NCI-H345 (cell line): ENCODE measurements at regions not wholly inside any gene's neighbourhood (a gene's known extent, or its start where the extent isn't known, plus 50 kb on each side); places are given as distances from the start of the nearest gene placed in this dataset.
"Not testable (repeated sequence)": the region's sequence is repeated elsewhere in the genome, so short reads cannot be mapped to it uniquely, and the experiment has no call there.

Experiments
- DNase-seq: peaks from one replicate; lab custom pipeline; 2025; lab: John Stamatoyannopoulos, UW

DNA sequence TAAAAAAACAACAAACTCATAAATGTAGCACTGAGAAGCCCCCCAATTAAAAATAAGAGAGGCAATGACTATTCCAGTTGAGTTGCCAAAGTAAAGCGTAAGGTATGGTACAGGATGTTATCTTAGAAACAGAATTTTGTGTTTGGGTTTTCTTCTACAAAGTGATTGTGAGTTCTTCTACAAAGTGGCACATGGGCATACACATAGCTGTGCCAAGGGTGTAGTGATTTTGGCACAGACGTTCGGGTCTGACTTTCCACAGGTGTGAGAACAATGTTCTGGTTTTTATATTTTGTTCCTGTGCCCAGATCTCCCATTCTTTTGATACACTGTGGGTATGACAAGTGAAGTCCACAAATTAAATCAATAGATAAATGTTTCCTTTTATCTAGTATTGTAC lies 190.1 kb upstream of the CSNK1A1L start:
- no peak for DNase-seq

DNA sequence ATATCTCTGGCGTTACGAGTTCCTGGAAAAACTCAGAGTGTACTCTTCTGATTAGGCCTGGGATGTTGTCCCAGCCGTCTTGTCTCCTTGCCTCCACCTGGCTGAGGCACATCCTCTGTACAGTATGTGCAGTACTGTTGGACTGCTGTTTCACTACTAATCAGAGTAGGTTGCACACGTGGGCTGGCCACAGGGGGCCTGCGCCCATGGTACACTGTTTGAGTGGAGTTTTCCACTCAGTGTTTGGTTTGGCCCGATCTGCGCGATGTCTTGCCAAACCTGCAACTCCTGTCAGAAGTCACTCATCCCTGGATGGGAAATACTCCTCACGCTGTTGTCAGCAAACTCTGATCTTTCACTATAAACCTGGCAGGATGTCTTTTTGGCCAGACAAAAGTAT lies 189.6 kb upstream of the CSNK1A1L start:
- no peak for DNase-seq

DNA sequence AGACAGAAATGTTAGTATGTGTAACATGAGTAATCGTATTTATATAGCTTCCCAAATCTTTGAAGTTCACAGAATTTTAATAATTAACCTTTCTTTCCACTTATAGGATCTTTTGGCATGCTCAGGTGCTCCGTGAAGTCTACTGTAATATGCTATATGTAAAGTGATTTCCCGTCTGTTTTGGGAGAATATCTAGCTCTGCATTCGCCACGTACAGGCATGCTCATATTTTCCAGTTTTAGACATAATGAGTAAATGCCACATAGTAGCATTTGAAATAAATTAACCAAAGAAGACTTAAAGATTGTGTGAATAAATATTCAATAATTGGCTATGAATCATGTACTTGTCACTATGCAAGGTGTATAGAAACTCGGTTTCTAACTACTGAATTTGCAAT lies 189.0 kb upstream of the CSNK1A1L start:
- no peak for DNase-seq

DNA sequence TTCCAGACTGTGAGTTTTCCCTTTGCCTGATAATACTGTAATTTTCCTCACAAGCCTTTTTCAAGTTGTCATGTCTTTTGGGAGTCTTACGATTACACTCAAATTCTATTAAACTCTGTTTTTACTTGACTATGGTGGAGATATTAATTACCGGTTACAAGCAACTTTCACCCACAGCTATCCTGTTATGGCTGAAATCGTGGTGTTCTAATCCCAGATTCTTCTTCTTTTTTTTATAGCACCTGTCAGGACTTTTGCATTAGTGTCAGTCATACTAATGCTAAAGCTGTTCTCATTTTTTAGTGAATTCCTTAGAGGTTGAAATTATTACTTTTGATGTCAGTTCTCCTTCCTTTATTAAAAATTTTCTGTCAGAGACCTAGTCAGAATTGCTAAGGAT lies 187.8 kb upstream of the CSNK1A1L start:
- no peak for DNase-seq

DNA sequence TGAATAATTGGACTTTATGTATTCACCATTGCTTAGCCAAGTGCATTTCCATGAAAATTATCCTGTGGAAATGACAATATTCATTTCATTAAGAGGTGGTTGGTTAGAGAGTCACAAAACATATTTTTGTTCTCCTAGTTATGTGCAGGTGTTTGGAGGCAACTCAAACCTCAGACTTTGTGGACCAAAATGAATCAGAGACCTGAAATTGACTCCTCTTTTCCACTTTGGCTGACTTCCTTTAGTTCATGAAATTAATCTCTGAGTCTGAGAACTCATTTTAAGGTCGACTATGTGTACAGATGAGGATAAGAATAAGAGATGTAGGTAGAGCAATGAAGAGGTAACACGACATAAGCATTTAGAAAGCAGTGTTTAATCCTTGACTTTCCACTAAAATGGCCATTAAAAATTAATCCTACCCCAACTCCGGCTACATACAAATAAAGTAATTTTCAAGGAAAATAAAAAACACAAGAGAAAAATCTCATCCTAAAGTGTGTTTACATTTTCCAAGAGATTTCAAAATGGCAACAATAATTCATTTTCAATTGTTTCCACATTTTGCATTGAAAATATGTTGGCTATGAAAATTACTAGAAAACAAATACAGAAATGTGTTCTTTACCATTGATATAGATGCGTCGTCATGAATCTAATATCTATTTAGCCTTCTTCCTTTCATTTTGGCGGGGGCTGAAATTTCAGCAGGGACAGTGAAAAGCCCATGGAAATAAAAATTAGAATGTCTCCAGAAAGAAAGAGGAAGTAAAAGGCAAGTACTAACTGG lies 185.4 kb upstream of the CSNK1A1L start:
- DNase-seq = no peak

DNA sequence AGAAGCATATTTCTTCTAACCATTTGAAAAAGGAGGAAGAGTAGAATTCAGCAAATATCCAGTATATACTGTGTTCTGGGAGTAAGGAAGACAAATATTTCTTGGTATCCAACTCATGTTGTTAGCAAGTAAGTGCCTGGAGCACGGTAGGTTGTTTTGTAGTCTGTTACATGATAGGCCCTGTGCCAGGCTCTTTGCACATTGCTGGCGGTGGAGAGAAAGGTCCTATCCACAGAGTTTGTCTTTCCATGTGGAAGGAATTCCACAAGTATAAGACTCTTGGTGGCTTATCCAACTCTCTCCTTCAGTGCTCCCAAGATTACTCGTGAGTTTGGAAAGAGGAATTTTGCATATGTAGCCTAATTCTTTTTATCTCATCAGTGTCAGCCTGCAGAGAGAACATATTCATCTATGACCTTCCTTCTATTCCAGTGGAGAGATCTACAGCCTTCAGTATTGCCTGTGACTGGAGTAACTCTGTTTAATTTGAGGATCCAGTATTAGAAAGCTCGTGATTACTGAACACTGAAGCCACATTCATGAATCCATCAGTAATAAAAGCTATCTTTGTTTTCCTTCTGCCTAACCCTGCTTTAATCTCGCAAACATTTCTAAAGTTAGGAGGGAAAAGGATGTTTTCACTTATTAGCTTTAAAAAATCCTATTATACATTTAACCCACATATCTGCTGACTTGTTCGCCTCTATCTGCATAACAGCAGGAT lies 183.9 kb upstream of the CSNK1A1L start:
- DNase-seq = no peak

DNA sequence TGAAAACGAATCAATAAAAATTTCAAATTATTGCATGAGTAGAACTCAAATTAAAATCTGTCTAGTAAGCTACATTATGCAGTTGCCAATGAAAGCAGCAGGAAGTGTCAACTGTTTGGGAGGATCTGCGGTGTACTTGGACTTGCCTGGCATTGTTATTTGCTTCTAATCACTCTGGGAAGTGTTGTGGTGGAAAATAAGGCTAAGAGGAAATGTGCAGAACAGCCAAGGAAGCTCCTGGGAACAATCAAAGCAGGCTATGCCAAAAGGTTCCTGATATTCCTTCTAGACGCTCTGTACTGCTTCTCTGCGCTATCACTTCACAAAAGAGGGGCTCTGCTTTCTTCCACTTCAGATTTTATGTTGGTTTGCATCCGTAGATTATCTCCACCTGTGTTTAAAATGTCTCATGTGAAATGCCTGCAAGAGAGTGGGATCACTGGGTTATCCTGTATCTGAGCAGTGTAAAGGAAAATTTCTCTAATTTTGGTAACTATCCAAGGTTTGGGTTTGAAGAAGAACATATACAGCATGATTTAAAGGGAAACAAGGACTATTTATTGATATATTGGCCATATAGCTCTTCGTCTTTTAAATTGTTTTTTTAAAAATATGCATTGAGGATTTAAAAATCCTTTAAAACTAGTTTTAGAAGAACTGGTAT lies 182.7 kb upstream of the CSNK1A1L start:
- DNase-seq = no peak

DNA sequence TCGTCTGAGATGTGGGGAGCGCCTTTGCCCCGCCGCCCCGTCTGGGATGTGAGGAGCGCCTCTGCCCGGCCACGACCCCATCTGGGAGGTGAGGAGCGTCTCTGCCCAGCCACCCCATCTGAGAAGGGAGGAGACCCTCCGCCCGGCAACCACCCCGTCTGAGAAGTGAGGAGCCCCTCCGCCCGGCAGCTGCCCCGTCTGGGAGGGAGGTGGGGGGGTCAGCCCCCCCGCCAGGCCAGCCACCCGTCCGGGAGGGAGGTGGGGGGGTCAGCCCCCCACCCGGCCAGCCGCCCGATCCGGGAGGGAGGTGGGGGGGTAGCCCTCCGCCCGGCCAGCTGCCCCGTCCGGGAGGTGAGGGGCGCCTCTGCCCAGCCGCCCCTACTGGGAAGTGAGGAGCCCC lies 174.8 kb upstream of the CSNK1A1L start:
- DNase-seq = not testable (repeated sequence)

DNA sequence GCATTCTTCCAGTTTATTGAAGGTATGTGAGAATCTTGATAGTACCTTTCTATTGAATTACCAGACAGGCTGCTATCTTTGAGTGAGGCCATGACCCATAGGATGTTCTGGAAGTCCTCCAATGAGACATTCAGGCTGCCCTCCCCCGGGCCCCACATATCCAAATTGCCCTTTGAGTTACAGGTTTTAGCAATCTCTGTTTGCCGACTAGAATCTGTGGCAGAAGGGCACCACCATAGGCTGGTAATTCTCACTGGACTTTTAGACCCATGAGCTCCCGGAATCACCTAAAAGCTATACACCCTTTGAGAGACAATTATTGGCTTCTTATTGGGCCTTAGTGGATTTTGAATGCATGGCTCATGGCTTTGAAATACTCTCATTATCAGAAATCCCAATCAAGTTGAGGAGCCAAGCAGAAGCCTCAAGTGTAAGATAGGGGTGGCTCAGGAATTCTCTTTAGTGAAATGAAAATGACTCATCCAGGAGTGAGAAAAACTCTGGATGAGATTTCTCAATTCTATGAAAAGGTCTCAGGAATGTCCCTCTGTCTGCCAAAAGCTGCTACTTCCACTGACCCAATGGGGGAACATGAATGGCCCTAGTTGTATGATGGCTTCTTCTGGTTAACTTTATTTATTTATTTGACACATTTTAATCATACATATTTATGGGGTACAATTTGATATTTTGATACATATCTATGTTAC lies 172.1 kb upstream of the CSNK1A1L start:
- DNase-seq = no peak

DNA sequence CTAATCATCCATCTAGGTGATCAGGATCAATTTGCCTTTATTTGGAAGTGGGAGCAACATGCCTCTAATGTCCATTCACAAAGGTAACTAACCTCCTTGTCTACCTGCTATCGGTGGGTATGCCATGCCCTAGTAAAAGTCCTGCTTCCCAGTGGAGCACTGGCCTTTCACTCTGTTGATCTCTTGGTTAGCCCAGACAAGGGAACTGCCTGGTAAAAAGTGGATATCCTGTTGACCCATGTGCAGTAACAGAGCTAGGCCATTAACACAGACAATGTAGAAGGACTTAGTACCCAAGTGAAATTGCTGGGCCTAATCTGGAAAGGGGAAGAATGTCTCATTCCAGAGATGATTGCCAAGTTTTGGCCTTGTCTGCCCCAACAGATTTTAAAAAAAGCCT lies 171.5 kb upstream of the CSNK1A1L start:
- DNase-seq = no peak

DNA sequence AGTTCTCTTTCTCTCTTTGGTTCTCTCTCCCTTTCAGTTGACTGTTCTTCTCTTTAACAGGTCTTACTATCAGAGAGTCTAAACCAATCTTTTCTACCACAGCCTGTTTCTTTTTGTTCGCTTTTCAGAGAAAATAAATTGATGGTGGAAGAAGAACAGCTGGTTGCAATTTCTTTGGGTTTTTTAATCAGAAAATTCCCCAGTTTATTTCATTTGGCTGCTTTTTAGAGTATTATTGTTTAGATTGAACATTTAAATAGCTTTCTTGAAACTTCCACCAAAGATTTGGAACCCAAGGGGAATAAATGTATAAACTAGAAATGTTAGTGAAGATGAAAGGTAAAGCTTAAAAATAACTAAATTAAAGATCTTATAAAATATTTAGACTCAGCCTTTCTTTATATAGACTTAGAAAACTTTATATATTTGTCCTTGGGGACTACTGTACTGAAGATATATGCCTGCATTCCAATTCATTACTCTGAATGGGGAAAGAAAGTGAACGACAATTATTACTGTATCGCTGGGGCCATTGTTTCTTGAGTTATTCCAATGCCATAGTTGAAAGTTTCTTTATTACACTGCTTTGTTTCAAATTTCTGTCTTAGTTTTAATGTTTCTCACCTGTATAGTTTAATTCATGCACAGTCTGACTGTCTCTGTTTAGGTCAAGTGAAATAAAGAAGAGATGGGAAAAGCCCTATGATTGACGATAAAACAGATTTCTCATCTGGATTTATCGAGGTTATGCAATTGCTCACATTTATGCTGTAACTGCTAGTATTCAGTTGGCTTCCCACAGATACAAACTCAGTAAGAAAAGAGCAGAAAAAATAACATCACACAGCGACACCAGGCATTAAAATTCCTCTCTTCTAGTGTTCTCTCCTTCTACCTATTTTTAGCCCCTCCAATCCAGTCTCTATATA lies 169.4 kb upstream of the CSNK1A1L start:
- DNase-seq = no peak

DNA sequence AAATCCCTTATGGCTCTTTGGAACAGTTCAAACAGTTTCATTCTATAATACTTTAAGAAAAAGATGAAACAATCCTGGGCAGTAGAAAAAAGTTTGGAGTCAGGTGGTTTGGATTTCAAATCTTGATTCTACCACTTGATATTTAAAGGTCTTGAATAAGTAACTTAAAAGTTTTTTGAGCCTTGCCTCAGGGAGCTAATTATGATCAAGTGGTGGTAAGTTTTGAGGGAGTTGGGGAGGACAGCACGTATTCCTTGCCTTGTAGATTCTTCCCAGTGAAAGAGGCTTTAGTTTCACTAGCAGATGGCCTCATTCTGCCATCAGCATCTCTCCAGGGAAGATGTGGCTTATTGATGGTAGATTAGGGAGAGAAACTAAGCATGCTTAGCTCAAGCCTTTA lies 168.4 kb upstream of the CSNK1A1L start:
- no peak for DNase-seq

DNA sequence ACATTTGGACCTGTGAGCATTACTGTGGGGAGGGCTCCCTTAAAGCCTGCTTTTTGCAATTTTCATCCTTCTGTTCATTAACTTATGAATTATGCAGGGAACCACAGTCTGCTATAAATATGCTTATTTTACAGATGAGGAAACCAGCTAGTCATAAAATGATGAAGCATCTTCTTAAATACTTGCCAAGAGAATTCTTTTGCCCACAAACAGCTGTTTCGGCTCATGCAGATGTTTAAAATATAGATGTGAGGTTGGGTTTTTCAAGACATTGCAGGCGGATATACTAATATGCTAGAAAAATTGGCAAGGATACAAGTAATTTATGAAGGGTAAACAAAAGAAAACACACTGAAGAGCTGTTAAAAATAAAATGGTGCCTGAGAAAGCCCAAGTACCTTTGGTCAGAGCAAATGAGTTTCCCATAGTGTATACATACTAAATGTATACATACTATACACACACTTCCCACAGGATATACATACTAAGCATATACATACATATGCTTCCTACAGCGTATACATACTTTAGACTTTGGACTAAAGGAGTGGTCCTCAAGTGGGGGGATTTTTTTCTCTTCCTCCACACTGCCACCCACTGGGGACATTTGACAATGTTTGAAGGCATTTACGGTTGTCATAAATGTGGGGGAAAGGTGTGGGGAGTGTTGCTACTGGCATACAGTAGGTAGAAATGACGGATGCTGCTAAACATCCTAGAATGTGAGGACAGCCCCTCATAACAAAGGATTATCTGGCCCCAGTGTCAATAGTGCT lies 164.9 kb upstream of the CSNK1A1L start:
- no peak for DNase-seq

DNA sequence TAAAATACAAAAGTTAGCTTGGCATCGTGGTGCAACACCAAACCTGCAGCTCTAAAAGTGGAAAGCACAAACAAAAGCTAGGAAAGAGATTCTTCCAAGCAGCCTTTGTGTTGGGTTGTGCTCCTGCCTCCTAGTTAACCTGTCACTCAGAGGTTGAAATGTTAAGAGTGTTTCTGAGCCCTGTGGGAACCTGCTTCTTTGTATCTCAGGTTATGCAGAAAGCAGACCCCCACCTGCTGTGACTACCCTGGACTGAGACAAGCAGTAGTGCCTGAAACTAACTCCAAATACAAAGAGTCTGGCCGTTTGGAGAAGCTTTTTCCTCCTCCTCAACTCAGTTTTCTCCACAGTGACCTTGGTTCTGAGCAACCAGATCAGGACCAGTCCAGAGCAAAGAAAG lies 158.4 kb upstream of the CSNK1A1L start:
- no peak for DNase-seq

DNA sequence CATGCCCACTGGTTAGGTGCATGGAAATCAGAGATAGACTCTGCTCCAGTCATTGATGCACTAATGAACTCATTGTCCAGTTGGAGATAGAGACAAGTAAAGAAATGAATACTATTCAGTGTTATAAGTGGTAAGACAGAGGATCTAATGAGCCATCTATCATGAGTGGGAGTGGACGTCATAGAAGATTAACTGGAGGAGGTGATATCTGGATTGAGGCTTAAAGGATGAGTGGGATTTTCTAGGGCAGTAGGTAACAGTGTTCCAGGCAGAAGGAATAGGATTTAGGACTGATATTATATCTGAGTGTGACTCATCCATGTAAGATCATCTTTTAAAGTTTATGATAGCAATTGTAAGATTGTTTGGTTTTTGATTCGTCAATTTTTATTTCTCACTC lies 152.2 kb upstream of the CSNK1A1L start:
- no peak for DNase-seq

DNA sequence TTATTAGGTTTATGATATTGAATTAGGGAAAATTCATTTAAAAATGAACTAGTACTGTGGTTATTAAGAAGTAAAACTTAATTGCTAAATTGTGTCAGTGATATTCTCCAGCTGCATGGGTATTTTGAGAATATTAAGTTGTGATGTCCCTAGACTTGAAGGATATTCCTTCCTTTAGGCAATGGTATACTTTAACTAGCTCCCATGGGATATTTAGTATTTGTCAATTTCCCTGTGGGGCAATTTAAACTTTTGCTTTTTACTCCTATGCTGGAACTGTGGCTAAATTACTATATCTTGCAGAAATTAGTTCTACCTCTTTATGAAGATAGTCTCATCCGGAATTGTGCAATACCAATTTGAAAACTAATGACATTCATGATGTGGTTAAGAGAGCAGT lies 151.6 kb upstream of the CSNK1A1L start:
- DNase-seq = no peak

DNA sequence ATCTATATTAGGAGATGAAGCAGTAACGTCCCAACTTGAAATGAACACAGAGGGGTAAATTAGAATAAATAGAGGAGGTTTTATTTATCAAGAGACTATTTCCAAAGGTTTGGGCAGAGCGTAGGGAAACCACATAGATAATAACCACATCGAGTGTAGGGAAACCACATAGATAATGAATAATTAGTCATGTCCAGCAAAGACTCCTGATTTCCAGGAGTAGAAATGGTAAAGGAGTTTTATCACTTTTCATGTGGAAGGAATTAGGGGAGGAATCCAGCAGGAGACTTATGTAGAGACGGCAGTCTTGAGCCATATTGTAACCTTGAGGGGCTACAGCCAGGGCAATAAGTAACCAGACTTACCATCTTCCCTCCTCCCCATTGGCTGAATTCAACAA lies 136.3 kb upstream of the CSNK1A1L start:
- no peak for DNase-seq

DNA sequence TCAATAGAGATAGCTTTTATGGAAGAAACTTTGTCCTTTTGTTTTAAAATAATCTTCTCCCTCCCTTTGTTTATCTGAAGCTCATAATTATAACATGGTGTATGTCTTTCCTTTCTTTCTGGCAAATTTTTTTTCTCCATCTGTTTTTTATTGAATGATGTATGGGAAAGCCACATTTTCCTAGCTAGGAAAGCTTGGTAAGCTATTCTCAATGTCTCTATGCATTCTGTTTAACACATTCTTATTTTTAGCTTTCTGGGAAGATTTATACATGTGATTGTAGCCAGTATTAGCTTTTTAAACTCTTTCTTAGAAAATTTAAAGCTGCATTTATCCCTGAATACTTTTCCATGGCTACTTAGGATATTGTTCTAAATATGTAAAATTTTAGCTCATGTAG lies 124.9 kb upstream of the CSNK1A1L start:
- no peak for DNase-seq

DNA sequence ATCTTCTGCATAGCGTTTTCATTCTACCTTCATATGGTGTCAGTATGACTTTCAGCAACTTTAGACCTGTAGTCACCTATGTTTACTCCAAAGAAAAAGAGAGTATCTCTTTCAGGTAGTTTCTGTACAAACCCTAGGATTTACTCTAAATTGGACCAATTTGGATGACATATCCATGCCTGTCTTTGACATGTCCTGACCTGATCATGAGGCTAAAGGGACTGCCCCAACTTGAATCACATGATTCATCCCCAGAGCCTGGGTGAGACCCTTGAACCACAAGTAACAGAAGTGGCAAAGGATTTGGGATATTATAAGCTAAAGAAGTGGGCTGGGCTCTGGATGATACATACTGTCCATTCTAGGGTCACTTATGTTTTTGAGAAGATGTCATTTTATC lies 124.5 kb upstream of the CSNK1A1L start:
- DNase-seq = no peak

DNA sequence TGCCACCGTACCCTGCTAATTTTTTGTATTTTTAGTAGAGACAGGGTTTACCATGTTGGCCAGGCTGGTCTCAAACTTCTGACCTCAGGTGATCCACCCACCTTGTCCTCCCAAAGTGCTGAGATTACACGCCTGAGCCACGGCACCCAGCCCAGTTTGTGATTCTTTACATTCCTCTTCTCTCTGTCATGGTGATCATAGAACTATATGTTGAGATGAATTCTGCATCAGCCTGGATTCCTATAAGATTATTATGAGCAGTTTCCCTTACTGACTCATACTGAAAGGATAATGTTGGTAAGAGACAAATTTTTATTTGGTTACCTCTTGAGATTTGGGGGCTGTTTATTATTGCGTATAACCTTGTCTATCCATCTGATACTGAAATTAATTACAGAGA lies 121.5 kb upstream of the CSNK1A1L start:
- DNase-seq = no peak
